Mammary epithelial cell (primary cell): ENCODE measurements at regions not wholly inside any gene's neighbourhood (a gene's known extent, or its start where the extent isn't known, plus 50 kb on each side); places are given as distances from the start of the nearest gene placed in this dataset.

ENCODE experiments used
- EZH2 ChIP-seq: IDR thresholded peaks from 2 replicates; pipeline ENCODE4 v1.6.1; 2012; ENCODE audit warnings: low read length, inconsistent platforms, borderline replicate concordance
- TF ChIP-seq, protein P1 (sequence below), 2 donors: IDR thresholded peaks in 1 of 2; conservative IDR thresholded peaks in 1 of 2; 2 replicates each; pipeline ENCODE4 v1.5.1; 2011 to 2012; ENCODE audit warnings: inconsistent platforms in 2 of 2, low read length in 2 of 2, mild to moderate bottlenecking in 2 of 2, control low read depth in 1 of 2, low read depth in 1 of 2; ENCODE audit not compliant: insufficient read depth in 1 of 2; ENCODE audit errors: extremely low read depth in 1 of 2

DNA sequence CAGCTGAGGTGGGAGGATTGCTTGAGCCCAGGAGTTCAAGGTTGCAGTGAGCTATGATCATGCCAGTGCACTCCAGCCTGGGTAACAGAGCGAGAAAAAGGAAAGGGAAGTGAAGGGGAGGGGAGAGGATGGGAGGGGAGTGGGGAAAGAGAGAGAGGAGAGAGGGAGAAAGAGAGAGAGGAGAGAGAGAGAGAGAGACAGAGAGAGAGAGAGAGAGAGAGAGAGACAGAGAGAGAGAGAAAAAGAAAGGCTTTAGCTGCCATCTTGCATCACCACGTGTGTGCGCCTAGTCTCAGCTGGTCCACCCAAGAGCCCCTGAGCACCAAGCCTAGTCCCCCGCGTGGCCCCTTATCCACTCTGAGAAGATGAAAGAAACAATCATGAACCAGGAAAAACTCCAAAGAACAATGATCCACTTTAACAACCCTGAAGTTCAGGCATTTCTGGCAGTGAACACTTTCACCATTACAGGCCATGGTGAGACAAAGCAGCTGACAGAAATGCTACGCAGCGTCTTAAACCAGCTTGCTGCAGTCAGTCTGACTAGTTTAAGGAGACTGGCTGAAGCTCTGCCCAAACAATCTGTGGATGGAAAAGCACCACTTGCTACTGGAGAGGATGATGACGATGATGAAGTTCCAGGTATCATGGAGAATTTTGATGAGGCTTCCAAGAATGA, 115.5 kb upstream of the CDC42BPA start:
- TF ChIP-seq EZH2 = no peak
- TF ChIP-seq, protein P1, sequence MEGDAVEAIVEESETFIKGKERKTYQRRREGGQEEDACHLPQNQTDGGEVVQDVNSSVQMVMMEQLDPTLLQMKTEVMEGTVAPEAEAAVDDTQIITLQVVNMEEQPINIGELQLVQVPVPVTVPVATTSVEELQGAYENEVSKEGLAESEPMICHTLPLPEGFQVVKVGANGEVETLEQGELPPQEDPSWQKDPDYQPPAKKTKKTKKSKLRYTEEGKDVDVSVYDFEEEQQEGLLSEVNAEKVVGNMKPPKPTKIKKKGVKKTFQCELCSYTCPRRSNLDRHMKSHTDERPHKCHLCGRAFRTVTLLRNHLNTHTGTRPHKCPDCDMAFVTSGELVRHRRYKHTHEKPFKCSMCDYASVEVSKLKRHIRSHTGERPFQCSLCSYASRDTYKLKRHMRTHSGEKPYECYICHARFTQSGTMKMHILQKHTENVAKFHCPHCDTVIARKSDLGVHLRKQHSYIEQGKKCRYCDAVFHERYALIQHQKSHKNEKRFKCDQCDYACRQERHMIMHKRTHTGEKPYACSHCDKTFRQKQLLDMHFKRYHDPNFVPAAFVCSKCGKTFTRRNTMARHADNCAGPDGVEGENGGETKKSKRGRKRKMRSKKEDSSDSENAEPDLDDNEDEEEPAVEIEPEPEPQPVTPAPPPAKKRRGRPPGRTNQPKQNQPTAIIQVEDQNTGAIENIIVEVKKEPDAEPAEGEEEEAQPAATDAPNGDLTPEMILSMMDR (conservative IDR thresholded peaks at IDR 0.05 in 1 of 2, IDR thresholded peaks at IDR 0.05 in 1 of 2; ENCODE audit: extremely low read depth in 1 of 2, insufficient read depth in 1 of 2, low read depth in 1 of 2, low read length in 2 of 2) = no peak
